HL-60 (cell line): ENCODE measurements at regions not wholly inside any gene's neighbourhood (a gene's known extent, or its start where the extent isn't known, plus 50 kb on each side); places are given as distances from the start of the nearest gene placed in this dataset.

Experiments used
- CTCF ChIP-seq: IDR thresholded peaks from one replicate; pipeline ENCODE4 v1.5.1; 2011; ENCODE audit warnings: low read length, control low read depth, inconsistent platforms; ENCODE audit not compliant: insufficient read depth
- POLR2AphosphoS5 ChIP-seq: IDR thresholded peaks from 2 replicates; pipeline ENCODE4 v1.6.1; 2012; ENCODE audit warnings: low read depth

DNA sequence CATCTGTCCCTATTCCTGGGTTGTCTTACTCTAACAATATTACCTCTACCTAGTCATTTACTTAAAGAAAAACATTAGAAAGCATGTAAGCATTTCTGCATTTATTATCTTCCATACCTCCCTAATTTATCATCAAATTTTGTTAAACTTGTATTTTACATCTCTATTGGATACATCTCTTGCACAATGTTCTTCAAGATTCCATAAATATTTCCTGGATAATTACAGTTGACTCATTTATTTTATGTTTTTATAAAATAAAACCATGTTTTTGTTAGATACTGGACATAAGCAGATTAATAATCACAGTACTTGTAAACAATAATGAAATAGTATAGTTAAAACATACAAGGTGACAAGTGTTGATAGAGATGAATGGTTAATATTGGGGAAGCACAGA, 209.0 kb downstream of the TMTC3 start:
- TF ChIP-seq CTCF = no peak
- TF ChIP-seq POLR2AphosphoS5 = no peak
